Right lobe of liver (tissue), 6 donors: ENCODE measurements at regions not wholly inside any gene's neighbourhood (a gene's known extent, or its start where the extent isn't known, plus 50 kb on each side); places are given as distances from the start of the nearest gene placed in this dataset.

ENCODE experiments used
- ATAC-seq, 4 donors: fragments of 200-7000 bp; cut with Tn5 transposase; one replicate each; pipeline ENCODE4 v1.9.1; 2020; ENCODE audit warnings: mild to moderate bottlenecking in 4 of 4, moderate library complexity in 4 of 4
- DNase-seq, 3 donors: peaks; one replicate each; pipeline ENCODE4 v3.0.0-alpha.2; 2020
- H3K27ac ChIP-seq, 3 donors: fragments of 200-600 bp; one replicate each; pipeline ENCODE4 v1.8.0; 2022
- H3K27me3 ChIP-seq, 2 donors: fragments of 200-600 bp; one replicate each; pipeline ENCODE4 v1.8.0; 2022
- H3K36me3 ChIP-seq, 4 donors: fragments of 200-600 bp; sonication (generic) in 1 of 4; one replicate each; pipeline versions ENCODE4 v1.5.1 to v1.8.0; 2017 to 2022; ENCODE audit warnings: control low read depth in 1 of 4
- H3K4me1 ChIP-seq, 4 donors: fragments of 200-600 bp; sonication (generic) in 1 of 4; one replicate each; pipeline versions ENCODE4 v1.5.1 to v1.8.0; 2017 to 2022; ENCODE audit warnings: control low read depth in 1 of 4
- H3K4me3 ChIP-seq, 3 donors: fragments of 200-600 bp; one replicate each; pipeline ENCODE4 v1.8.0; 2022
- H3K9me3 ChIP-seq, 4 donors: fragments of 200-600 bp; sonication (generic) in 1 of 4; one replicate each; pipeline versions ENCODE4 v1.5.1 to v1.8.0; 2017 to 2022; ENCODE audit warnings: control low read depth in 1 of 4
- POLR2A ChIP-seq: fragments of 450-650 bp; IDR thresholded peaks from one replicate; pipeline ENCODE4 v1.6.1; 2017; ENCODE audit warnings: antibody characterized with exemption, mild to moderate bottlenecking
- WGBS: methylation state at CpG from one replicate; pipeline ENCODE4 v1.1.6; 2018; ENCODE audit warnings: low coverage, low lambda C conversion rate; ENCODE audit not compliant: insufficient coverage; ENCODE audit errors: missing lambda C conversion rate; 5-methylcytosine and 5-hydroxymethylcytosine counted together
- intact Hi-C, 2 donors: fragments of 100-400 bp; cut with DNase I; formaldehyde crosslinking; loops; one replicate each; pipeline versions ENCODE4 v1.11.2 to v1.14.1; 2022
- TF ChIP-seq, protein P1 (sequence below), 4 donors: fragments of 200-600 bp in 3 of 4; fragments of 450-650 bp in 1 of 4; IDR thresholded peaks; one replicate each; pipeline versions ENCODE4 v1.5.1 to v1.8.0; 2016 to 2022; ENCODE audit warnings: antibody characterized with exemption in 4 of 4, mild to moderate bottlenecking in 2 of 4
- donor health status: DM: no; HTN: yes; CAD: no.
- donor health status: DM: no; HTN: no; CAD: no.
- donor health status: DM: no; HTN: no; CAD: no.
- donor health status: DM: no; HTN: yes; CAD: no.
- donor health status: DM: no; HTN: yes; CAD: no.

DNA sequence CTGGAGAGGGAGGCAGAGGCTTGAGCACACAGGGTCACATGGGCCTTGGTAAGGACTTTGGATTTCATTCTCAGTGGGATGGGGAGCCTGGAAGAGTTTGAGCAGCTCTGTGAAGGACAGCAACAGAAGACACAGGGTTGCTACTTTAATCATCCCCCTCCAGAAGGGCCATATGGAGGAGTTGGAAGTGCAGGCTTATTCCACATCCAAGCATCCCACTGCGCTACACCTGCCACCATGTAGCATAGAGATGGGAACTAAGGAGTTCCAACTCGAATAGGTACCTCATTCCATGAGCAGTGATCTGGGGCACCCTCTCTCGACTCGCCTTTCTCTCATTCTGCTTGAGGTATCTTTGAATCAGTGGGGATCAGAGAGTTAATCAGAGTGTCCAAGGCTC is 54.0 kb upstream of the CTTNBP2NL start:
- WGBS = 72% methylated on average over 4 of the region's 4 CpGs
- H3K4me1 ChIP-seq = no peaks in the 10 kb centered on the region
- no peak for ATAC-seq
- TF ChIP-seq, protein P1, sequence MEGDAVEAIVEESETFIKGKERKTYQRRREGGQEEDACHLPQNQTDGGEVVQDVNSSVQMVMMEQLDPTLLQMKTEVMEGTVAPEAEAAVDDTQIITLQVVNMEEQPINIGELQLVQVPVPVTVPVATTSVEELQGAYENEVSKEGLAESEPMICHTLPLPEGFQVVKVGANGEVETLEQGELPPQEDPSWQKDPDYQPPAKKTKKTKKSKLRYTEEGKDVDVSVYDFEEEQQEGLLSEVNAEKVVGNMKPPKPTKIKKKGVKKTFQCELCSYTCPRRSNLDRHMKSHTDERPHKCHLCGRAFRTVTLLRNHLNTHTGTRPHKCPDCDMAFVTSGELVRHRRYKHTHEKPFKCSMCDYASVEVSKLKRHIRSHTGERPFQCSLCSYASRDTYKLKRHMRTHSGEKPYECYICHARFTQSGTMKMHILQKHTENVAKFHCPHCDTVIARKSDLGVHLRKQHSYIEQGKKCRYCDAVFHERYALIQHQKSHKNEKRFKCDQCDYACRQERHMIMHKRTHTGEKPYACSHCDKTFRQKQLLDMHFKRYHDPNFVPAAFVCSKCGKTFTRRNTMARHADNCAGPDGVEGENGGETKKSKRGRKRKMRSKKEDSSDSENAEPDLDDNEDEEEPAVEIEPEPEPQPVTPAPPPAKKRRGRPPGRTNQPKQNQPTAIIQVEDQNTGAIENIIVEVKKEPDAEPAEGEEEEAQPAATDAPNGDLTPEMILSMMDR (IDR thresholded peaks at IDR 0.05) = no peak
- TF ChIP-seq POLR2A = no peak
- no peak overlapping the region for H3K27ac ChIP-seq
- no peaks in the 10 kb centered on the region for H3K9me3 ChIP-seq
- no peak overlapping the region for H3K4me3 ChIP-seq
- no peaks in the 10 kb centered on the region for H3K27me3 ChIP-seq
- no peaks in the 10 kb centered on the region for H3K36me3 ChIP-seq
- intact Hi-C loops = no loop called here
- DNase-seq = no peak

DNA sequence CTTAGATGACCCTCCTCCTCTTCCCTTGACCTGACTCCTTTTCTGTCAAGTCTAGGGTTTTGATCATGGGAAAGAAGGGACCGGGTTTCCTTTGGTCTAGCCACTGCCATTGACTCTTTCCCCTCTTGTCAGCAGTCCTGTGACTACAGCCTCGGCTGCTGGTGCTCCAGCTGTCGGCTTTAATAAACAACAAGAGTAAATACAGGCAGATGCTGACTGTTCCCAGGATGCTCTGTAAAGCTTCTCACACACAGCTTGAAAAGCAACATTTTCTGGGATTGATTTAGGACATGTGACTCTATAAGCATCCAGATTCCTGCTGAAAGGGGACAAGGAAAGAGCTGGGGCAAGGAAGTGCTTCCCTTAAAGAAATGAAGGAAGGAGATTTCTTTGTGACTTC is 53.5 kb upstream of the CTTNBP2NL start:
- no peaks in the 10 kb centered on the region for H3K9me3 ChIP-seq
- no peak overlapping the region for H3K27ac ChIP-seq
- TF ChIP-seq, protein P1 (IDR thresholded peaks at IDR 0.05) = no peak
- no peak for TF ChIP-seq POLR2A
- no peaks in the 10 kb centered on the region for H3K4me1 ChIP-seq
- no peak for DNase-seq
- intact Hi-C loops = no loop called here
- no peaks in the 10 kb centered on the region for H3K27me3 ChIP-seq
- no peaks in the 10 kb centered on the region for H3K36me3 ChIP-seq
- H3K4me3 ChIP-seq = no peak overlapping the region
- WGBS = 28% methylated on average over 3 of the region's 3 CpGs
- no peak for ATAC-seq

DNA sequence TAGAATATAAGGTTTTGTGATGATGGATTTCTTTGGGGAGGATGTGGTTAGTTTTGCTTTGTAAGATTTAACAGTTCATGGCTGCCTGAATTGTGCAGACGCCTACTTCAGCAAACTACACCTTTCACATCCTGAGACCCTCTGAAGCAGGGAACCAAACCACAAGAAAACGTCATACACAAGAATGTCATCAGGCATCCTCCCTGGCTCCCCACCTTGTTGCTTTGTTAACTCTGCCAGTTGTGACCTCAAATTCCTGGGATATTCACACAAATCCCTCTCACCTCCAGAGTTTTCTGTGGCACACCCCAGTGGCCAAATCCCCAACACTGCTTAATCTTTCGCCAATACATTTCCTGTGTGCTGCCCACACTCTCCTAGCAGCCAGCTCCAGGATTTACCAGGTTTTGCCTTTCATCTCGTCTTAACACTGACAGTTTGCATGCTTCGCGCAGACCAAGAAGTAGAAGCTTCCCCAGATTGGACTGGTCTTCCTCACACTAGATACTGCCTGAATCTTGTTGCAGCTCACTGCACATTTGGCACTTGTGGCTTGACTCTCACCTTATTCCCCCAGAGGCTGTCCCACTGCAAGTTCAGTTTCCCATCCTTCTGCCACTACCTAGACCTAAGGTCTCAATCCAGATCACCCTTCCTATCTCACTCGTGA is 51.1 kb upstream of the CTTNBP2NL start:
- DNase-seq = no peak
- H3K4me1 ChIP-seq = no peaks in the 10 kb centered on the region
- TF ChIP-seq POLR2A = no peak
- TF ChIP-seq, protein P1 (IDR thresholded peaks at IDR 0.05) = no peak
- H3K27me3 ChIP-seq = no peaks in the 10 kb centered on the region
- H3K36me3 ChIP-seq = no peaks in the 10 kb centered on the region
- ATAC-seq = no peak
- no peak overlapping the region for H3K4me3 ChIP-seq
- no peak overlapping the region for H3K27ac ChIP-seq
- 40% methylated on average over 7 of the region's 7 CpGs for WGBS
- intact Hi-C loops = no loop called here
- no peaks in the 10 kb centered on the region for H3K9me3 ChIP-seq
